ENCODE measurements at regions not wholly inside any gene's neighbourhood (a gene's known extent, or its start where the extent isn't known, plus 50 kb on each side); places are given as distances from the start of the nearest gene placed in this dataset.

DNA sequence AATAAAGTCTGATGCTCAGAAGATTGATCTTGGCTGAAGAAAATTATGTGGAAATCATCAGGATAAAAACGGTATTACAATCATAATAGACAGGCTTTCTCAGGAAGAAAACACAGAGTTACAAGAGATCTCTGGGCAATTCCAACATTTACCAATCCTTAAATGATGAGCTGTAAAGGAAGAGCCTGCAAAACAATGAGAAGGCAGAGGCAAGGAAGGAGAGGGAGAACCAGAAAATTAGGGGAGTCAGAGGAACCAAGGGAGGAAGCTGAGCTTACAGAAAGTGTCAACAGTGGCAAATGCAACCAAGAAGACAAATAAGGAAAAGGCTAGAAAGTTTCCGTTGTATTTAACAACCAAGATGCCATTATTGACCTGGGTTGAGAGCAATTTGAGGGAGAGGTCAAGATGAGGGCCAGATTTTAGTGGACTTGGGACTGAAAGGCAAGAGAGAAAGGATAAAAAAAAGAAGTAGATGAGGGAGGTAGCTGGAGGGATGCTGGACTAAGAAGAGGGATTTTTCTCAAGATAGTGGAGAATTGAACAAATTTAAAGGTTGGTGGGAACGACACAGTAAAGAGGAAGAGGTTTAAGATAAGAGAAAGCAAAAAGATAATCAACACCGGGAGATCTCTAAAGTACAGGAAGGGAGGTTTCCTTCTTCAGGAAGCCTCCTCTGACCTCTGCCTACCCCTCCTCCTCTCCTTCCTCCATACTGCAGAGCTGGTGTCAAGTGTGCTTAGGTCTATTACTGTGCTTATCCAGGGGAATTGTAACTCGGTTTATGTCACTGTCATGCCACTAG lies 116.9 kb downstream of the DUSP6 start:
- no peaks in the 10 kb centered on the region for H3K9me2 ChIP-seq (replicated peaks; ENCODE audit: control insufficient read depth, low read length)
- H3K9me3 ChIP-seq (ENCODE audit: control insufficient read depth, insufficient read depth, low read length): no peaks in the 10 kb centered on the region
- H3K27ac ChIP-seq (ENCODE audit: low read depth, low read length): no peak overlapping the region
- H3K4me1 ChIP-seq (ENCODE audit: control insufficient read depth, low read length): no peaks in the 10 kb centered on the region
- no peaks in the 10 kb centered on the region for H3F3A ChIP-seq (ENCODE audit: control insufficient read depth, insufficient read depth)
- no peaks in the 10 kb centered on the region for H3K36me3 ChIP-seq (ENCODE audit: control insufficient read depth, low read length)
- TF ChIP-seq, protein P1, sequence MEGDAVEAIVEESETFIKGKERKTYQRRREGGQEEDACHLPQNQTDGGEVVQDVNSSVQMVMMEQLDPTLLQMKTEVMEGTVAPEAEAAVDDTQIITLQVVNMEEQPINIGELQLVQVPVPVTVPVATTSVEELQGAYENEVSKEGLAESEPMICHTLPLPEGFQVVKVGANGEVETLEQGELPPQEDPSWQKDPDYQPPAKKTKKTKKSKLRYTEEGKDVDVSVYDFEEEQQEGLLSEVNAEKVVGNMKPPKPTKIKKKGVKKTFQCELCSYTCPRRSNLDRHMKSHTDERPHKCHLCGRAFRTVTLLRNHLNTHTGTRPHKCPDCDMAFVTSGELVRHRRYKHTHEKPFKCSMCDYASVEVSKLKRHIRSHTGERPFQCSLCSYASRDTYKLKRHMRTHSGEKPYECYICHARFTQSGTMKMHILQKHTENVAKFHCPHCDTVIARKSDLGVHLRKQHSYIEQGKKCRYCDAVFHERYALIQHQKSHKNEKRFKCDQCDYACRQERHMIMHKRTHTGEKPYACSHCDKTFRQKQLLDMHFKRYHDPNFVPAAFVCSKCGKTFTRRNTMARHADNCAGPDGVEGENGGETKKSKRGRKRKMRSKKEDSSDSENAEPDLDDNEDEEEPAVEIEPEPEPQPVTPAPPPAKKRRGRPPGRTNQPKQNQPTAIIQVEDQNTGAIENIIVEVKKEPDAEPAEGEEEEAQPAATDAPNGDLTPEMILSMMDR (IDR thresholded peaks at IDR 0.05; ENCODE audit: low read depth, low read length, poor library complexity, severe bottlenecking): no peak
- no peak for TF ChIP-seq EZH2phosphoT487 (IDR thresholded peaks at IDR 0.05; ENCODE audit: borderline replicate concordance, low read length)
- peaks cover 3% of the 10 kb centered on the region; the same call in 1 of the 2 replicates for H3K27me3 ChIP-seq (ENCODE audit: control insufficient read depth, low read length)
- no peaks in the 10 kb centered on the region for H4K20me1 ChIP-seq (ENCODE audit: control insufficient read depth, insufficient read depth, low read depth, low read length)
- no peak overlapping the region for H3K4me2 ChIP-seq (ENCODE audit: low read length)
- H3K79me2 ChIP-seq (ENCODE audit: control insufficient read depth, low read length): no peaks in the 10 kb centered on the region
- H3K4me3 ChIP-seq (ENCODE audit: low read length): no peak overlapping the region

DNA sequence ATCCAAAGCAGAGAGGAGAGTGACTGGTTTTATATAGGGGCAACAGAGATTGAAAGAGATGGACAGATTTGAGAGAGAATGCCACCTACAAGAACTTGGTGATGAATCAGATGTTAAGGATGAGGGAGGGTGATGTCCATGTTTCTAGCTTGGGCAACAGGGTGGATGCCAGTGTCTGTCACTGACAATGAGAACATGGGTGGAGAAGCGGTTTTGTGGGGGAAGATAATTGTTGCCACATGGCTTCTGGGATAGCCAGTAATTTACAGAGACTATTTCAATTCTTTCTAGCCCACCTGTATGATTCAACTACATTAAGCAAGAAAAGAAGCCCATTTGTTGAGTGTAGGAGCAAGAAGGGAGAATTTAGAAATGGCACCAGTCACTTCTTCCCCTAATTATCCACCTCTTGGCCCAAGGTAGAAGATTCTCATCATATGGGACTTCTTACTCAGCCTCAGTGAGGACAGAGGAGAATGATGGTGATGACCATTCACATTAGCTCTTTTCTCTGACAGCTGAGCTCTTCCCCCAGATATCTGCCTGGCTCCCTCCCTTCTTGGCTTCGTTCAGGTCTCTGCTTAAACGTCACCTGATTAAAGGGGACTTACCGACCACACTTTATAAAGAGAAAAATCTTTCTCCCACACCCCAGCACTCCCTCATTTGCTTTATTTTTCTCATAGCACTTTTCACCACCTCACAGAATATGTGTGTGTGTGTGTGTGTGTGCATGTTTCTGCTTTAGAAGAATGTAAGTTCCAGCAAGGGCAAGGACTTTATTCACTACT lies 117.8 kb downstream of the DUSP6 start:
- no peaks in the 10 kb centered on the region for H3K79me2 ChIP-seq (ENCODE audit: control insufficient read depth, low read length)
- no peaks in the 10 kb centered on the region for H3K4me1 ChIP-seq (ENCODE audit: control insufficient read depth, low read length)
- peaks cover 3% of the 10 kb centered on the region; the same call in 1 of the 2 replicates for H3K27me3 ChIP-seq (ENCODE audit: control insufficient read depth, low read length)
- H3F3A ChIP-seq (ENCODE audit: control insufficient read depth, insufficient read depth): no peaks in the 10 kb centered on the region
- H3K27ac ChIP-seq (ENCODE audit: low read depth, low read length): no peak overlapping the region
- no peaks in the 10 kb centered on the region for H3K9me2 ChIP-seq (replicated peaks; ENCODE audit: control insufficient read depth, low read length)
- no peak overlapping the region for H3K4me3 ChIP-seq (ENCODE audit: low read length)
- no peak overlapping the region for H3K4me2 ChIP-seq (ENCODE audit: low read length)
- no peak for TF ChIP-seq EZH2phosphoT487 (IDR thresholded peaks at IDR 0.05; ENCODE audit: borderline replicate concordance, low read length)
- TF ChIP-seq, protein P1 (IDR thresholded peaks at IDR 0.05; ENCODE audit: low read depth, low read length, poor library complexity, severe bottlenecking): no peak
- no peaks in the 10 kb centered on the region for H3K9me3 ChIP-seq (ENCODE audit: control insufficient read depth, insufficient read depth, low read length)
- no peaks in the 10 kb centered on the region for H3K36me3 ChIP-seq (ENCODE audit: control insufficient read depth, low read length)
- H4K20me1 ChIP-seq (ENCODE audit: control insufficient read depth, insufficient read depth, low read depth, low read length): no peaks in the 10 kb centered on the region

DNA sequence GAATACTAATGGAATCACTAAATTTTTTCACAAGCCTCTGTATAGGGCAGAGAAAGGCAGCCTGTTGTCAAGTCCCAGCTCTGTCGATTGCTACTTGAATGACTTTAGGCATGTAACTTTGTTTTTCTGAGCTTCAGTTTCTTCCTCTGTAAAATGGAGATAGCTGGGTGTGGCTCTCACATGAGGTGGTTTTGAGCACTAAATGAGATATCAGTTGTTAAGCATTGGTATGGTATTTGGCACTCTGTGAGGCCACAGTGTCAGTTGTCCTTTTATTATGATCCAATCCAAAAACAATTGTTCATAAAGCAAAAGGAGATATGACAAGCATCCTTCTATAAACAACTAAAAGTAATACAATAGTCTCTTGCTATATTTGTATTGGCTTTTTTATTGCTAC lies 120.6 kb downstream of the DUSP6 start:
- H3K36me3 ChIP-seq (ENCODE audit: control insufficient read depth, low read length): no peaks in the 10 kb centered on the region
- H3F3A ChIP-seq (ENCODE audit: control insufficient read depth, insufficient read depth): no peaks in the 10 kb centered on the region
- no peaks in the 10 kb centered on the region for H4K20me1 ChIP-seq (ENCODE audit: control insufficient read depth, insufficient read depth, low read depth, low read length)
- H3K79me2 ChIP-seq (ENCODE audit: control insufficient read depth, low read length): no peaks in the 10 kb centered on the region
- H3K27me3 ChIP-seq (ENCODE audit: control insufficient read depth, low read length): peaks cover 3% of the 10 kb centered on the region; the same call in 1 of the 2 replicates
- H3K9me3 ChIP-seq (ENCODE audit: control insufficient read depth, insufficient read depth, low read length): no peaks in the 10 kb centered on the region
- no peaks in the 10 kb centered on the region for H3K4me1 ChIP-seq (ENCODE audit: control insufficient read depth, low read length)
- no peaks in the 10 kb centered on the region for H3K9me2 ChIP-seq (replicated peaks; ENCODE audit: control insufficient read depth, low read length)
- H3K4me3 ChIP-seq (ENCODE audit: low read length): no peak overlapping the region
- H3K27ac ChIP-seq (ENCODE audit: low read depth, low read length): no peak overlapping the region
- H3K4me2 ChIP-seq (ENCODE audit: low read length): no peak overlapping the region
- TF ChIP-seq EZH2phosphoT487 (IDR thresholded peaks at IDR 0.05; ENCODE audit: borderline replicate concordance, low read length): no peak
- TF ChIP-seq, protein P1 (IDR thresholded peaks at IDR 0.05; ENCODE audit: low read depth, low read length, poor library complexity, severe bottlenecking): no peak

All from DOHH2 (cell line).